Activated T-cell treated with anti-CD3 and anti-CD28 coated beads for 4 hours (primary cell): ENCODE measurements at regions not wholly inside any gene's neighbourhood (a gene's known extent, or its start where the extent isn't known, plus 50 kb on each side); places are given as distances from the start of the nearest gene placed in this dataset.

Experiments used
- DNase-seq: peaks from one replicate; pipeline ENCODE4 v3.0.0-alpha.2; 2020

DNA sequence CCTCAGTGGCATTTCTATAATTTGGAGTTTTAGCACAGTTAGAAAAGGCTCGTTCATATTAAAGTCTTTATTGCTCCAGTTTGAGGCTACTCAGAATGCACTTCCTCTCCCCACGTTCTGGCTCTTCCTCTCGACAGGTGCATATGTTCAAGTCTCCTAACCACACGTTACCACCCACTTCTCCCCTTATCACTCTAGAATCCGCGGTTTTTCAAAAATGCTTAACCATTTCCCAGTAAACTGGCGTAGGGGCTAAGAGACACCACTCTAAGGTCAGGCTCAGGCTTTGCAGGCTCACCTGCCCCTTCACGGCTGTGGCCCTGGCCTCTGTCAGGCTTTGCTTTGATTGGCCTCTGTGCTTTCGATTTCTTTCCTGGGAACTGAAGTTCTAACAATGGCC, 383.6 kb downstream of the GLRX3 start:
- no peak for DNase-seq

DNA sequence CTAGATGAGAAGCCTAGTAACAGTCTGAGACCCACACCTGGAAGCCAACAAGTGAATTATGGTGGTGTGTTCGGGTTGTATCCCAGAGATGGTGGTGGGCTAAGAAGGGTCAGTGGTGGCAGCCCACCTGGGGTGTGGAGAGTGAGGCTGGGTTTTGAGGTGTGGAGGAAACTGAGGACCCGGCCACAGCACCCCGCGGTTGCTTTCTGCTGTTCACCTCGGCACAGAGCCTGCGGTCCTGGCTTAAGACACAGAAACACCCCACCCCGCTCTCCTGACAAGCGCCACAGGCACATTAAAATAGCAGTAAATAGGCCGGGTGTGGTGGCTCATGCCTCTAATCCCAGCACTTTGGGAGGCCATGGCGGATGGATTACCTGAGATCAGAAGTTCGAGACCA, 395.1 kb downstream of the GLRX3 start:
- no peak for DNase-seq

DNA sequence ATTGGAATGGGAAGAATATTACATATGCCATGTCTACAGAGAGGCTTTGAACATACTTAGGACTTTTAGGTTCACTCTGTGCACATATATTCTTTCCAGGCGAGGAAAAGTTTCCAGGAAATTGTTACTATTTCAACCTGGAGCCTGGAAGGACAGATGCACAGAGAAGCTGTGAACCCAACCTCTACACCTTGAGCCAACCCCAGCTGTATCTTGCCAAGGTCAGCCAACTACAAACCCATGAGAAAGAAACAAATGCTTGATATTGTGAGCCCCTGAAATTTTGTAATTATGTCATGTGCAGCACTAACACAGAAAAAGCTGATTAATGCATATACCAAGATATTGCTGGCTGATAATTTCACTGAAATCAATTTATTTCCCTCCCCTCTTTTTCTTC, 404.9 kb downstream of the GLRX3 start:
- DNase-seq: no peak

DNA sequence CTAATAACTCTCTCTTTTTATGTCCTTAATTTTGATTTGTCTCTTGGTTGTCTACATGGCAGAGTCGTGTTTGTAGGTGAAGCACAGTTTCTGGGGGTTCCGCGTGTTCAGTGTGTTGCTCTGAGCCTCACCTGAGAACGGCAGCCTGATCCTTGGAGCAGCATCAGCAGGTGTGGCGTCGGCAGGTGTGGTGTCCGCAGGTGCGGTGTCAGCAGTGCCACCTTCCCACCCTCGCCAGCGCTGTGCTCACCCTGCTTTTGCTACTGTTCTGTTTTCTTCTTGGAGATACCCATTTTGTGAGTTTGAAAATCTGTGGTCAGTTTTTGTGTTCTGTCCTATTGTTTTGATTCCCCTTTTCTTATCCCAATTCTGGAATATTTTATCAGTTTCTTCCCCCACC, 406.6 kb downstream of the GLRX3 start:
- DNase-seq: no peak

DNA sequence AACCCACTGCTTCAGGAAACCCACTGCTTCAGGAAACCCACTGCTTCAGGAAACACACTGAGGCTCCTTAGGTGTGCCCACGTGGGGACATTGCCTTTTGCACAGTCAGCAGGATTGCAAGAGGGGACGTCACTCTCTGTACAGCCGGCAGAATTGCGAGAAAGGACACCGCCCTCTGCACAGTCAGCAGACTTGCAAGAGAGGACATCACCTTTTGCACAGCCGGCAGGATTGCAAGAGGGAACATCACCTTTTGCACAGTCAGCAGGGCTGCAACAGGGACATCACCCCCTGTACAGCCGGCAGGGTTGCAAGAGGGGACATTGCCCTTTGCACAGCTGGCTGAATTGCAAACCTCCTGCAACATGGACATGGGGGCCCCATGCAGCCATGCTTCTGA, 407.6 kb downstream of the GLRX3 start:
- DNase-seq: no peak

DNA sequence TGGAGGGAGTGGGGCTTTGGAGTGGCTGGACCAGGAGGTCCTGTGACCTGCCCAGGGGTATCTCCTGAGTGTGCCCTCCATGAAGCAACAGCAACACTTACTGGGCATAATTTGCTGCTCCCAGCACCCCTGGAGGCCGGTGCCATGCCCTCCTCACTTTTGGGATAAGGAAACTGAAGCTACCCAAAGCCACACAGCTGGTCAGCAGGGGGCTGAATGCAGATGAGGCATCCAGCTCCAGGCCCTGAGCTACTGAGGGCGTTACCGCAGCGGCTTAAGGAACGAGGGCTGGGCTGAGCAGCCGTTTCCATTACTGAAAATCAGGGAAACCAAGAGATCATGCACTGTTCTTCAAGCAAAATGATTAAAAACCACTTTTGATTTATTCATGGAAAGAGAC, 408.9 kb downstream of the GLRX3 start:
- no peak for DNase-seq

DNA sequence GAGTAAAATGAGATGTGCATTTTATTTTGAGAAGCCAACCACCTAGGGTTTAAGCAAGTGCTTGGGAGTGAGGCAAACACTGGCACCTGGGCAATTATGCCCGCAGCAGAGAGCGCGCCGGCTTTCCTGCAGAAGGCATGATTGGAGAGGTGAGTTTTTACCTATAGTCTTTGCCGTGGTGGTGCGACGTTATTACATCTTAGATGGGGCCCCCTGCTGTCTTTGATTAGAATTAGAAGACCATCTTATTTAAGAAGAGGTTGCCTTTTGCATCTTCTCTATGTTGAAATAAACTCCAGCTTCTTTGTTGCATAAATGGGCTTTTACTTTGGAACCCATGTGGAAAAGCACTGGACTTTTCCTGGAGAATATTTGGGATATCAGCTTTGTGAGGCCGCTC, 409.5 kb downstream of the GLRX3 start:
- no peak for DNase-seq

DNA sequence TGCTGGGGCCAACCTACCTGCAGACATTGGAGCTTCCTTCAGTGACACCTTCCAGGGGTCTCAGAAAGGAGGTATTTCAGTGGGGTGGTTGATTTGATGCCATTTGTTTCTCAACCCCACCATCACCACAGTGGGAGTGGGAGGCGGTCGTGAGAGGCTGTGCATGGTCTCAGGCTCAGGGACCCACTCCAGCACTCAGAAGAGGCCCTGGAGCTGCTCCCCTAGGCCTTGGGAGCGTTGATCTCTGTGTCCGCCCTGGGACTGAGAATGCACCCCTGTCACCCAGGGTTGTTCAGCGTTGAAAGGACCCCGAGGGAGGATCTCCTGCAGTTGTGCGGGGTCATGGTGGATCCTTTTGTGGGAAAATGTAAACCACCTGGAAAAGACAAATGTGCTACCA, 410.6 kb downstream of the GLRX3 start:
- no peak for DNase-seq

DNA sequence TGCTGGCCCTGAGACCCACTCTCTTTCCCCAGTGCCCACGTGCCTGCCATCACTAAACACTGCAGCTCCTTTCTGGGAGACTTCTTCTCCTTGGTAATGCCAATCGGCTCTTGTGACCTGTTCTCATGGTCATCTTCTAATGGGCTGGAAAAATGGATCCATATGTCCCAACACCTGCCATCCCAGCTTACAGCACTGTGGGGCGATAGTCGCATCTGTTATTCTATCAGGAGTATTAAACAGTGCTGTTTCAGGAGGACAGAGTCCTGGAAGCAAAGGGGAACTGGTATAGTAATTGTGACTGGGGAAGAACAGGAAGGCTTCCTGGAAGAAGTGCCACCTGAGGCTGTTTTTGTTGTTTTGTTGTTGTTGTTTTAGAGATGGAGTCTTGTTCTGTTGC, 411.2 kb downstream of the GLRX3 start:
- DNase-seq: no peak

DNA sequence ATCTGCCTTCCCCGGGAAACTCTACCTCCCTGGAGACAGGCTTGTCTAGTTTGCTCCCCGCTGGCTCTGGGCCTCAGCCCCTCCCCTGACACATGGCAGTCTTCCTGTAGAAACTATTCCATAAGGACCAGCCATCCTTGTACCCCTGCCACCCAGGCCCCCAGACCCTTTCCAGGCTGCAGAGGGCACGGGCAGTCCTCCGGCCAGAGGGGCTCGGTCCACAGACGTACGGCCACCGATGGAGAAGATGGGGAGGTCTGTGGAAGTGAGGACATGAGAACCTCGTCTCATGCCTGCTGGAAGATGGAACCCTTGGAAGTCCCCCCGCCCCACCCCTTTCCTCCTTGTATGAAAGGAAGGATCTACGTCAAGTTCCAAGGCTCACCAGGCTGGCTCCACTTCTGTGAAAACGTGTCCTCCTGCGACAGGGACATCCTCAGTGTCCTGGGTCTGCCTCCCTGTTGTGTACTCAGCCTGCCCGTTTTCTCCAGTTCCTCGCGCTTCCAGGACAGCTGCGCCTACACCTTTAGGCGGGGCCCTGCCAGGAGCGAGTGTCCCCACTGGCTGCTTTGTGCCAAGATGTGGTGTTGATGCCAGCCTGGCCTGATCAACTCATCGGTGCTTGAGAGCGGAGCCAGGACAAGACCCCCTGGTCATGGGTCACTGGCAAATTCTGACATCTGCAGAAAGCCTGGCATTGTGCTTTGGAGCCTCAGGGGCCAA, 414.9 kb downstream of the GLRX3 start:
- DNase-seq: no peak

DNA sequence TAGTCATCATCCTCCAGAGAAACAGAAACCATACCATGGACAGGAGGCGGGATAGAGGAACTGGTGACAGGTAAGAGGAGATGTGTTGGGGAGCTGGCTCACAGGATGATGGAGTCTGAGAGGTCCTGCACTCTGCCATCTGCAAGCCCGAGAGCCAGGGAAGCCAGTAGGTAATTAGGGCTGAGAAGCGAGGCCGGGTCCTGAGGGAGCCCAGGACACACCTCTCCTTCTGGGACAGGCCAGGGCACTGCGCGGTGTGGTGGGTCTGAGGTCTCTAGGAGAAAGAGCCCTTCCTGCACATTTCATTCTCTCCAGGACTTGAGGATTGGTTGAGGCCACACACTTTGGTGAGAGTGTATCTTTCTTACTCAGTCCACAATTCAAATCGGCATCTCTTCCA, 415.5 kb downstream of the GLRX3 start:
- no peak for DNase-seq

DNA sequence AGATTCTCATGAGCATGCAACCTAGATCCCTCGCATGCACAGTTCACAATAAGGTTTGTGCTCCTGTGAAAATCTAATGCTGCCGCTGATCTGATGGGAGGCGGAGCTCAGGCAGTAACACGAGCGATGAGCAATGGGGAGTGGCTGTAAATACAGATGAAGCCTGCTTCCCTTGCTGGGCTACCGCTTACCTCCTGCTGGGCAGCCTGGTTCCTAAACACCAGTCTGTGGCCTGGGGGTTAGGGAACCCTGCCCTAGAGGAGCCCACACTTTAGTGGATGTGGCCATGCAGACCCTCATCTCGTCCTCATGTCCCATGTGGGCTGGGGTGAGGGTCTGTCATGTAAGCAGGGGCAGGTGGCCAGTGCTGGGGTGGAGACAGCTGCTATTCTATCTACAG, 417.6 kb downstream of the GLRX3 start:
- DNase-seq: no peak

DNA sequence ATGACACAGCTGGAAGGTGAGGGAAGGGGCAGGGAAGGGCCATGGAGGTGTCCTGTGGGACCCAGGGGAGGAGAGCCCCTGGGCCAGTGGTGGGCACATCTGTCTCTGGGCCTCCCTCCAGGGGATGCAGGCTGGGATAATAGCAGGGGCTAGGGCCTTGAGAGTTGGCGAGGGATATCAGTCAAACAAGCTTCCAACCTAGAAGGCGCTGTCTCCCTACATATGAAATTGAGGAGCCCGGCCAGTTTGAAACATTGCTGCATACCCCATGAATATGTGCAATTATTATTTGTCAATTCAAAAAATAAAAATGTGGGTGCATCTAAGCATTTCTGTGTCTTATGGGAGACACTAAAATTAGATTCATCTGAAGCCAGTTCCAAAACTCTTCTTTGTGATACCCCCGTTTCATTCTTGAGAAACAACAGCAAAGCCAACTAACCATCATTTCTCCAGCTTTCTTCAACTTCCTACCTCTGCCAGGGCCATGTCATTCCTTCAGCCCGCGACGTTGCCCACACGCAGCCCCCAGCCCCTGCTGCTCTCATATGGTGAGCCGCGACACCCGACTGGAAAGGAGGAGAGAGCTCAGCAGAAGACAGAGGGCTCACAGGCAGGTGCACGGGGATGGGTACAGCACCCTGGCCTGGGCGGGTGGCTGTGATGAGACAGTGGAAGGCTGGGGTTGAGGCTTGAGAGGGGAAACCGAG, 418.7 kb downstream of the GLRX3 start:
- DNase-seq: no peak

DNA sequence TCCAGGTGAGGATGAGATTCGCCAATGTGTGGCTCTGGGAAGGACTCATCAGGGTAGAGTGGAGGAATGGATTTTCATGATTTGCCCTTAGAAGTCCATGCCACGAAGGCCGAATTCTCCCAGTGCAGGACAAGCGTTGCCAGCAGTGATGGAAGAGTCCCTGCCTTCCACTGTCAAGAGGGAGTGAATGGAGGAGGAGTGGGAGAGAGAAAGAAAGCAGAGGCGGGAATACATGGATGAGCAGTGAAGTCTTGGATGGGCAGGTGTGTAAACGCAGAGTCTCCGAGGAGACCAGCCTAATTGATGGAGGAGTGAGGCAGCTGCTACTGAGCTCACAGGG, 419.2 kb downstream of the GLRX3 start:
- no peak for DNase-seq

DNA sequence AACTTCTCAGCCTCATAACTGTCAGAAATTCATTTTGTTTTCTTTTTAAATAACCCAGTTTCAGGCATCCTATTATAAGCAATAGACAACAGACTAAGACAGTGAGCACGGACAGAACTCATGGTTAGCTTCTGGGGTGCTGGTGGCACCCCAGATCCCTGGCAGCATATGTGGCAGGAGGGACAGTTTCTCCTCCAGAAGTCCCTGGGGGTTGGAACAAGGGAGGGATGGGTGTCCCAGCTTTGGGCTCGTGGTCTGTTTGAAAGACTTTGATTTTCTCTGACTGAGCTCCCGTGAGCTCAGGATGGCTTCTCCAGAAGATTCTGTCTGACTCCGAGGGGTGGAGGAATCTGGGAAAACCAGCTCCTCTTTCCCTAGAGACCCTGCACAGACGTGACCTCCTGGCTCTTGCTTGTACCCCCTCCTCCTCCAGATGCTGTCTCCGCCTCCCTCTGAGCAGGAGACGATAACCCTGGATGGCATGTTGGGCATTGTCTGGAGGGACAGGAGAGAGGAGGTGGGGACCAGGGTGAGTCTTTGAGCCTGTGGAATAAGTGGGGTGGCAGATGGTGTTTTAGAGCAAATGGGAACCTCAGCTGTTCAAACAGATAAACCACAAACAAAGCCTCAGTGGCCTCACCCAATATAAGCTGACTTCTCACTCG, 421.1 kb downstream of the GLRX3 start:
- no peak for DNase-seq

DNA sequence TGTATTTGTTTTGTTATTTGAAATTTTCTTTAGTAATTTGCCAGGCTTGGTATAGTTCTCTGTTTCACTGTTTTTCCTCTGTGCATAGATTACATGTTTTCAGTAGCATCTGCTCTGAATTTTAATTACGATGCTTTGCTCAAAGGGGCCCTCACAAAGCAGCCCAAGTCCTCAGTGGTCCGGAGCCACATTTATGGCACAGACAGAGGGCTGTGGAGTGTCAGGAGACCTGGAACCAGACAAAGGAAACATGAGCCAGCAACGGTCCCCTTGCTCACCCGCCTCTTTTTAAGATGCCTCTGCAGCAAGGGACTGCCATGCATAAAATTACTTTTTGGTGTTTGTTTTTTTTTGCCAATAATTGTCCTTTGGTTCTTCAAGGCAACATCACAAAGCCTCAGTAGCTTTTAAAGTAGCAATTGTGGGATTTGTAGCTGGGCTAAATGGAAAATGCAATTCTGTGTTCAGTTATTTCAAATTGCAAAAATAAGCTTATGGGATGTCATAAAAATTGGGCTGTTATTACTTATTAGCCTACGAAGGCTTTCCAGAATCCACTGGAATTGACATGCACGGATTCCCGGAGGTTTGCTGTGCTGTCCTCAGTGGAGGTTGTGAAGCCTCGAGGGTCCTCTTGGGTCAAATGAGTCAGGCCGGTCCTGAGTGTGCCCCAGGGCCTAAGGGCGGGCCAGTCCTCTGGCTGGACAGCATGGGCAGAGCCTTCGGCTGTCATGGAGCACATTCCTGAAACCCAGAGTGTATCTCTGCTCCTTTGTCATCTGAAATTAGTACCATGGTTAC, 422.8 kb downstream of the GLRX3 start:
- DNase-seq: no peak

DNA sequence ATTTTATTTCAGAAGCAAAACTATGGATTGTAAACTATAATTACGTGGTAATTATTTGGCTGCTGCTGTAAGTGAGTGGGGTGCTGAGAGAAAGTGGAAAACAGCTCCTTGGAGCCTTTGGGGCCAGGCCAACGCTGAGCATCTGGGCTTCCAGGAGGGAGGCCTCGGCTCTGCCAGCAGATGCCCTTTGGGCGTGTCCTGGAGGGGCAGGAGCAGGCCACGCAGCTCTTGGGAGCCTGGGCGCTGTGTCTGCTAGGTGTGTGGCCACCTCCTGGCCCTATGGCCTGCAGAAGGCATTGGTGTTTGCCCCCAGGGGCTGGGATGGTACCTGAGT, 423.3 kb downstream of the GLRX3 start:
- DNase-seq: no peak

DNA sequence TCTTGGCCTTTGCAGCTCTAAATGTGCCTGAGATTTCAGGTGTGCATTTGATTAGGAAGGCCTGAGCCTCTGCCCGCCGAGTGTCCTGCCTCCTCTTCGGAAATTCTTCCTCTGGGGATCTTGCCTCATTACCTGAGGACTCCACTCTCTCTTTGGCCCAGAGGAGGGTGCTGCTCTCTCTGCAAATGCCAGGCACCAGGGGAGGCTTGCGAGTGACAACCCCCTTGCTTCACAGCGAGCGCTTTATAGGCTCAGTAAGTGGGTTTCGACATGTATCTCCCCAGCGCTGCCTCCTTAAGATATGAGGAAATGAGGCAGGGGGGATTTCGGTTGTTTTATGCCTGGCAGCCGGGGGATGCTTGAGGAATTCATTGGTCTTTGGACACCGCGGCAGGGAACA, 423.9 kb downstream of the GLRX3 start:
- DNase-seq: no peak

DNA sequence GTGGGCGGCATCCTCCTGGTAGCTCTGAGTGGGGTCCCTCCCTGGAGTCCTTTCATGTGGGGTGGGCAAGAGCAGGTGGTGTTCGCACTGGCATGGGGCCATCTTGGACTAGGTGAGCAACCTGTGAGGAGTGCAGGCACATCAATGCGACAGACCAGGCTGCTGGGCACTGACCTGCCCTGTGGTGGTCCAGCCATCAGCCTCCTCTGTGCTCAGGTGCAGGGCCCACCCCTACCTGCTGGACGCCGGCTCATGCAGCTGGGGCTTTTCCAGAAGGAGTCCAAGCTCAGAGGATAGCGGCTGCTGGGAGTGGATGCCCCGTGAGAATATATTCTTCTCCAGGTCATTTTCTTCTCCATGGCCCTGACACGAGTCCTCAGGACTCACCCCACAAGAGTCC, 424.4 kb downstream of the GLRX3 start:
- no peak for DNase-seq

DNA sequence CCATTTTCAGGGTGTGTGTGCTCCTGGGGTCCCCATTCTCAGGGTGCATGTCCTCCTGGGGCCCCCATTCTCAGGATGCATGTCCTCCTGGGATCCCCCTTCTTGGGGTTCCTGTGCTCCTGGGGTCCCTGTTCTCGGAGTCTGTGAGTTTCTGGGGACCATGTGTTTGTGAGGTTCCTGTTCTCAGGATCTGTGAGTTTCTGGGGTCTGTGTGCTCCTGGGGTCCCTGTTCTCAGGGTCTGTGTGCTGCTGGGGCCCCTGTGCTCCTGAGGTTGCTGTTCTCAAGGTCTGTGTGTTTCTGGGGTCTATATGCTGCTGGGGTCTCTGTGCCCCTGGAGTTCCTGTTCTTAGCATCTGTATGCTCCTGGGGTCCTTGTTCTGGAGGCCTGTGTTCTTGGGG, 425.5 kb downstream of the GLRX3 start:
- DNase-seq: no peak

DNA sequence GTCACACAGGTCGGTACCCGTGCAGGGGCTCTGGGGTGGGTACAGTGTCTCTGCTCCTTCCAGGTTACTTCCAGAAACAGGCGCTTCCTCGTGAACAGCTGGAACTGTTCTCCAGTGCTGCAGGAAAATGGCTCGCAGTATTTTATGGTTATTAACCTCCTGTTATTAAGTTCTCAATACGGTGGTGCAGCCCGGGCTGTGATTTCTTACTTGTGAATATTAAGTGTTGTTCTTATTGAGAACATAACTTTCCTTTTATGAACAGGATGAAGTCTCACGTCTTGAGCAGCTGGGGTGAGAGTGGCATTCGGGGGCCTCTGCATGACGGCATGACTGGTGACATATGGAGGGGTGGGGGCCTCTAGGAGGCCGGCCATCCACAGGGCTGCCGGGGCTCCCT, 430.8 kb downstream of the GLRX3 start:
- DNase-seq: no peak

DNA sequence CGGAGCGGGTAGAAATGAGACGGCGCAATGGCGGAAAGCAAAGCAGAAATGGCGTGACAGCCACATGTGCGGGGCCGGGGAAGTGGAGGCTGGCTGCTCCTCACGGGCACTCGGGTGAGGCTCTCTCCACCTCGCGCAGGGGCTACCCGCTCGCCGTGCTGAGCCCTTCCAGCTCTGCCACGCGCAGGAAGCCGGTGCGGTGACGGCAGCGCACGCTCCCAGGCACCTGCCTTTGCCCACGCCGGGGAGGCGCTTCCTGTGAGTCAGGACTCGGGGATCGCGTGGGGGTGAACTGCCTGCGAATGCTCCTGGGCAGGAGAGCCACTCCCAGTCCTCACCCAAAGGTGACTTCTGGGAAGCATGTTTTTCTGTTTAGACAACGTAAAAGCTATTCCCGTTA, 431.2 kb downstream of the GLRX3 start:
- DNase-seq: no peak

DNA sequence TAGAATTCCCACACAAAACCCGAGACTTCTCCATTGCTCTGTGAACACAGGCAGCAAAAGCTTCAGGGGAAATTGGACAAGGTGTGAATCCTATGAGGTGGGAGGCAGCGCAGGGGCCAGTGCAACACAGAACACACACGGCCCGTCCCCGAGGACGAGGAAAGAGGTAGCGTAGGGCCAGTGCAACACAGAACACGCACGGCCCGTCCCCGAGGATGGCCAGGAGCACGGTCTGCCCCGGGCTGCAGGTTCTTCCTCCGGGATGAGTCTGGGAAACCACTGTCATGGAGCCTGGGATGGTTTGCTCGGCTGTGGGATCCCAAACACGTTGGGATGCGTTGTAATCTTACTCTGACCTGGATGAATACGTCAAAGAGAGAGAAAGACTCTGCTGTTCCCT, 432.1 kb downstream of the GLRX3 start:
- DNase-seq: no peak

DNA sequence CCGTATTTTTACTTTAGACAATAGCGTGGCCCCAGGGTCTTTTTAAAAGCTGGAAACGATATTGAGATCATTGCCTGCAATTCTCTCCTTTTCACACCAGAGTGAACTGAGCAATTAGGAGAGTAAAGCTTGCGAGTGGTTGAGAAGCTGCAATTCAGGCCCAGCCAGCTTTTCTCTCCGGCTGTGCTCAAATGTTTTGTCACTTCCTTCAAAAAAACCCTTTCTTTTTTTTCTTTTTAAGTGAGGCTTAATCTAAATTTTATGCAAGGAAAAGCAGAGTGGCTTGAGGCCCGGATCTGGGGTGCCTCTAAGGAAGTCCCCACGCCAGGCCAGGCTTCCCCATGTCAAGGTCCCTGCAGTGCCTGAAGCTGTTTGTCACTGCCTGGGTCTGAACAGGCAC, 433.9 kb downstream of the GLRX3 start:
- DNase-seq: no peak
